SK-N-MC (cell line): ENCODE measurements at regions not wholly inside any gene's neighbourhood (a gene's known extent, or its start where the extent isn't known, plus 50 kb on each side); places are given as distances from the start of the nearest gene placed in this dataset.

Experiments
- DNase-seq: peaks from one replicate; pipeline ENCODE4 v3.0.0-alpha.2; 2011; ENCODE audit warnings: low read depth, low spot score
- H3K27ac ChIP-seq: fragments of 200-600 bp; sonication (generic); 2 replicates; pipeline ENCODE4 v1.5.1; 2016; ENCODE audit warnings: mixed run types
- H3K36me3 ChIP-seq: fragments of 200-600 bp; sonication (generic); 2 replicates; pipeline ENCODE4 v1.6.1; 2017; ENCODE audit warnings: antibody characterized with exemption, low read length, mixed read lengths; ENCODE audit not compliant: insufficient read depth
- H3K4me3 ChIP-seq: fragments of 200-600 bp; sonication (generic); 2 replicates; pipeline ENCODE4 v1.5.1; 2016
- H3K9ac ChIP-seq: fragments of 200-600 bp; sonication (generic); 2 replicates; pipeline ENCODE4 v1.8.0; 2017; ENCODE audit warnings: mixed run types, mixed read lengths; ENCODE audit not compliant: insufficient read length
- H3K9me3 ChIP-seq: fragments of 200-600 bp; sonication (generic); 2 replicates; pipeline ENCODE4 v1.6.1; 2017; ENCODE audit warnings: low read depth, mild to moderate bottlenecking, antibody characterized with exemption, low read length, moderate library complexity, mixed read lengths
- EZH2 ChIP-seq: fragments of 200-600 bp; sonication (generic); IDR thresholded peaks from one replicate; pipeline ENCODE4 v1.6.1; 2017; ENCODE audit warnings: antibody characterized with exemption
- FOXP2 ChIP-seq: optimal IDR thresholded peaks from 2 replicates; pipeline ENCODE3; 2011; ENCODE audit warnings: mild to moderate bottlenecking, moderate library complexity; ENCODE audit not compliant: insufficient read depth; ENCODE audit errors: extremely low read length, control extremely low read depth
- POLR2AphosphoS5 ChIP-seq: IDR thresholded peaks from 2 replicates; pipeline ENCODE4 v1.6.1; 2012; ENCODE audit warnings: mild to moderate bottlenecking, low read depth, low read length, borderline replicate concordance

DNA sequence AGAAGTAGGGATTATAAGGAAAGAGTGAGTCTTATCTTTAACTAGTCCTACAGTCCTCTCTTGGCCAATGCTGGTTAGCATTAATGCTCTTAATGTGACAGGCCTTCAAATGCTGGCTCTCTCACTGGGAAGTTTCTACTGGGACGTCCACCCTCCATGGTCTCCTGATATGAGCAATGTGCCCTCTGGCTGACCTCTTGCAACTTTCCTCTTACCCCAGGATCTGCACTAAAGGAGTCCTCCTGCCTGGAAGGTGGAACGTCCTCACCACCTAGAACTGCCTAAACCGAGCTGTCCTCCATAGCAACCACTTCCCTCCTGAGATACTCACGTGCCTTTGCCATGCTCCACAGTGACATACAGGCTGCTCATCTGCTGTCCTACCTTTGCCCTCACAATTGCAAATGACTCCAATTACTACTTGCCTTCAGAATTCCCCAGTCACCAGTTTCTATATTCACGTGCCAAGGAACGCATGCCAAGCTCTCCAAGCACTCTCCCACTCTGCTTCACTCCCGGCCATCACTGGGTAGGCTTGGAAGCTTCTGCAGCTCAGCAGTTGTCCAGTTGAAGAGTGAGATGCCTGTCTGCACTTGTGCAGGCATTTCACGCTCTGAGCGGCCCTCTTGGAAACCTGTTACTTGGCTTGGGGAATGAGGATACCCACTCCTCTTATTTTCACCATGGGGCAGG lies 404.7 kb downstream of the RRAGC start:
- DNase-seq = no peak
- H3K27ac ChIP-seq = no peak overlapping the region
- H3K4me3 ChIP-seq = no peak overlapping the region
- H3K9me3 ChIP-seq = no peaks in the 10 kb centered on the region
- no peaks in the 10 kb centered on the region for H3K36me3 ChIP-seq
- TF ChIP-seq POLR2AphosphoS5 (no peak), EZH2 (no peak), FOXP2 (no peak)
- H3K9ac ChIP-seq = no peak overlapping the region

DNA sequence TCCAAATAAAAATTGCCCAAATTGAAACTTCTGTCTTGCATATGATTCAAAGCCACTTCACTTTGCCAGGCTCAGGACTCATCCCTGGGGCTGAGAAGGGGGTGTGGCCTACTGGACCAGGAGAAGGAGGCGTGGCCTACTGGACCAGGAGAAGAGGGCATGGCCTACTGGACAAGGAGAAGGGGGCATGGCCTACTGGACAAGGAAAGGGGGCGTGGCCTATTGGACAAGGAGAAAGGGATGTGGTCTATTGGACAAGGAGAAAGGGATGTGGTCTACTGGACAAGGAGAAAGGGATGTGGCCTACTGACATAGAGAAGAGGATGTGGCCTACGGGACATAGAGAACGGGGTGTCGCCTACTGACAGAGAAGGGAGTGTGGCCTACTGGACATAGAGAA lies 405.3 kb downstream of the RRAGC start:
- Histone ChIP-seq H3K27ac (no peak overlapping the region), H3K9me3 (no peaks in the 10 kb centered on the region), H3K4me3 (no peak overlapping the region), H3K9ac (no peak overlapping the region), H3K36me3 (no peaks in the 10 kb centered on the region)
- no peak for DNase-seq
- TF ChIP-seq POLR2AphosphoS5 (no peak), EZH2 (no peak), FOXP2 (no peak)

DNA sequence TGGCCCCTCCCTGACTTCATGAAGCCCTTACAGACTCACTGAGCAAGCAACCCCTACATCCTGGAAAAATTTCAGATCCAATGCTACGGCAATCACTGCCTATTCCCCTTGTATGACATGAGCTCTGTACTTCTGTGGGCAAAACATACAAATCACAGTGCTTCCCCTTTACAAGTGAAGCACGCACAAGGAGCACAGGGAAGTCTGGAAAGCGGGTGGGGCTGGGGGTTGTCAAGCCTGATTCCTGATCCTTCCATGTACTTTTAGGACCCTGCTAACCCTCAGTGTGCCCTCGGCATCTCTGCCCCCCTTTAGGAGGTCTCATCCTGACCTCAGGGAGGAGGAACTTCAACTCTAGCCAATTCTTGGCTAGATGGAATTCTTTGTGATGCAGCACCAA lies 405.7 kb upstream of the POU3F1 start:
- no peaks in the 10 kb centered on the region for H3K36me3 ChIP-seq
- TF ChIP-seq POLR2AphosphoS5 = no peak
- TF ChIP-seq FOXP2 = no peak
- no peak for TF ChIP-seq EZH2
- H3K9ac ChIP-seq = no peak overlapping the region
- H3K9me3 ChIP-seq = no peaks in the 10 kb centered on the region
- no peak overlapping the region for H3K27ac ChIP-seq
- no peak overlapping the region for H3K4me3 ChIP-seq
- no peak for DNase-seq

DNA sequence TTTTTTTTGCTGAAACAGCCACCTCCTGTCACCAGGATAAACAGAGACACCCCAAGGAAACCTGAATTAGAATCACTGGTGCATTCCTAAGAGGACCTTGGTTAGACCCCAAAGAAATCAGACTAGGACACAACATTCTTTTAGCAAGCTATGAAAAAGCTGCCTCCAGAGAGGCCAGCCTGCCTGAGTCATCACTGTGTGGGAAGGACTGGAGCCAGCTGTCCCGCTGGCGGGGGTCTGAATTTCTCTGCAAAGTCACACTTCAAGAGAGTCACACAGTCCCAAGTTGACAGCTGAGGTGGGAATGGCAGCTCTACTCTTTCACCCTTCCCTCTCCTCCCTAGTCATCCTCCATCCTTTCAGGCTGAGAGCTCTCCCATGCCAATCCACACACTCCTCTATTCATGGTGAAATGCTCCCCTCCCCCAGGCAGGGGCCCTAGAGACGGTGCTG lies 405.0 kb upstream of the POU3F1 start:
- Histone ChIP-seq H3K9ac (no peak overlapping the region), H3K4me3 (no peak overlapping the region), H3K27ac (no peak overlapping the region), H3K36me3 (no peaks in the 10 kb centered on the region), H3K9me3 (no peaks in the 10 kb centered on the region)
- DNase-seq = no peak
- TF ChIP-seq POLR2AphosphoS5 = no peak
- TF ChIP-seq EZH2 = no peak
- no peak for TF ChIP-seq FOXP2

DNA sequence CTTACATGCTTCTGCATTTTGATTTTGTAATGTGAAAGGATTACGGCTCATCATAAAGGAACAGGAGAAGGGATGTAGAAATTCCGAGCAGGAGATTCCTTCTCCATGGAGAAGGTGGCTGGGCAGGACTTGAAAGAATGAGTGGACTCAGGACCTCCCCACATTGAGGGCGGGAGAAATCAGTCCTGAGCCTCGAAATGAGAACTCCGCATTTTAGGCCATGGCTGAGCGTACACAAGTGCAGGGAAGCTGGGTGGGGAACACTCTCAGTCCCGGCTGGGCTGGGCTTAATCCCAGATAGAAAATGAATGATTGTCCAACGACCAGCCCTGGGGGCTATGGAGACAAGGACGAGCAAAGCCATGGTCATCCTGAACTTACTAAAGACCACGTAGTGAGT lies 402.3 kb upstream of the POU3F1 start:
- Histone ChIP-seq H3K4me3 (no peak overlapping the region), H3K9me3 (no peaks in the 10 kb centered on the region), H3K9ac (no peak overlapping the region), H3K36me3 (no peaks in the 10 kb centered on the region), H3K27ac (no peak overlapping the region)
- TF ChIP-seq EZH2 (no peak), FOXP2 (no peak), POLR2AphosphoS5 (no peak)
- no peak for DNase-seq

DNA sequence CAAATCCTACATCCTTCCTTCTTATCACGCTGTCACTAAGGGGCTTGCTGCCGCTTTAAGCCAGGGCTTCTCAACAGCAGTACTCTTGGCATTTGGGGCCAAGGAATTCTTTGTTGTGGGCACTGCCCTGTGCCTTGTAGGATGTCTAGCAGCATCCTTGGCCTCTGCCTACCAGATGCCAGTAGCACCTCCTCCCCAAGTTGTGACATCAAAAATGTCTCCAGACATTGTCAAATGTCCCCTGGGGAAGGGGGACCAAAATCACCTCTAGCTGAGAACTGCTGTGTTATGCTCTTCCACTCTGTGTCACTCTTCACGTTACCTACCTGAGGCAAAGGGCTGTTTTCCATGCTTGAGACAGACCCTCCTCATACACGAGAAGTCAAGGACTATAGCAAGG lies 400.3 kb upstream of the POU3F1 start:
- H3K9ac ChIP-seq = no peak overlapping the region
- DNase-seq = no peak
- TF ChIP-seq POLR2AphosphoS5 = no peak
- H3K4me3 ChIP-seq = no peak overlapping the region
- H3K36me3 ChIP-seq = no peaks in the 10 kb centered on the region
- H3K9me3 ChIP-seq = no peaks in the 10 kb centered on the region
- no peak overlapping the region for H3K27ac ChIP-seq

DNA sequence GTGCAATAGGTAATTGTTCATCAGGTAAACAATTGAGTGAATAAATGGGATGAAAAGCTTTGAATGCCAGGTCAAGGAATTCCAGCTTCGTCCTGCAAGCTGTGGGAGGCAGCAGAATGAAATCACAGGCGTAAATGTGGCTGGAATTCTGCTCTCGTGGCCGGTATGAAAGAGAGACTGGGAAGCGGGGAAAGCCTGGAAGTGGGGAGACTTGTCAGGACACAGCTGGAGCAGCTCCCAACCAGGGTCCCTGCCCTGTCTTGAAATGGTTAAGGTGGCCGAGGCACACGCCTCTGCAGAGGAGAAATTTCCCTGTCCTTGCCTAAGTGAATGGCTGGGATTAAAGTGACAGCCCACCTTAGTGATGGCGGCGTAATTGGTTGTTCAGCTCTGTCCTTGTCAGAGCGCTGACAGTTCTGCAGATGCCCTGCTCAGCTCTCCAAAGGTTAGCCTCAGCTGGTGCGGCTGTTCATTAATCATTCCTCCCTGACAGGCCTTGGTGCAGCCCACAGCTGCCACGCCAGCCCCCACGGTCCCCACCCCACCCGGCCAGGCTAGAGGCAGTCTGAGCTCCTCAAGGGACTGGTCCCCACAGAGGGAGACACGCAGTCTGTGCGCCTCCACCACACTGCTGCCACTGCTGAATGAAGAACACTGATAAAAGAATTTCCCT lies 398.3 kb upstream of the POU3F1 start:
- DNase-seq = no peak
- TF ChIP-seq FOXP2 (no peak), POLR2AphosphoS5 (no peak), EZH2 (no peak)

DNA sequence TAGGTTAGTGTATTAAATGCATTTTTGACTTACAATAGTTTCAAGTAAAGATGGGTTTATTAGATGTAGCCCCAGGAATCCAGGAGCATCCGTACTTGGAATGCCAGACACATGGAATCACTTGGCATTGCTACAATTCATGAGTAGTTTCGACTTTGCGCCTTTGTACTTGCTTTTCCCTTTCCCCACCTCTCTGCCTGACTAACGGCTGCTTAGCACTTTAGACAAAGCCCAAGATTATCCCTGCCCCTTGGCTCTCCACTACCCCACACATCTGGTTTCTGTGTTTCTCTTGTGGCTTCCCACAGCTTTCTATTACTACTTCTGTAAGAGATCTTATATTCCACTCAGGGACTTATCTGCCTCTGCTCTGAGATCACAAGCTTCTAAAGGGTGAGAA lies 397.7 kb upstream of the POU3F1 start:
- H3K4me3 ChIP-seq = no peak overlapping the region
- no peaks in the 10 kb centered on the region for H3K9me3 ChIP-seq
- H3K9ac ChIP-seq = no peak overlapping the region
- no peaks in the 10 kb centered on the region for H3K36me3 ChIP-seq
- TF ChIP-seq FOXP2 (no peak), EZH2 (no peak), POLR2AphosphoS5 (no peak)
- H3K27ac ChIP-seq = no peak overlapping the region
- DNase-seq = no peak

More for the DNA sequence above, 398.3 kb upstream of the POU3F1 start:
- no peaks in the 10 kb centered on the region for H3K36me3 ChIP-seq
- no peak overlapping the region for H3K4me3 ChIP-seq
- no peak overlapping the region for H3K9ac ChIP-seq
- H3K27ac ChIP-seq = no peak overlapping the region
- no peaks in the 10 kb centered on the region for H3K9me3 ChIP-seq

DNA sequence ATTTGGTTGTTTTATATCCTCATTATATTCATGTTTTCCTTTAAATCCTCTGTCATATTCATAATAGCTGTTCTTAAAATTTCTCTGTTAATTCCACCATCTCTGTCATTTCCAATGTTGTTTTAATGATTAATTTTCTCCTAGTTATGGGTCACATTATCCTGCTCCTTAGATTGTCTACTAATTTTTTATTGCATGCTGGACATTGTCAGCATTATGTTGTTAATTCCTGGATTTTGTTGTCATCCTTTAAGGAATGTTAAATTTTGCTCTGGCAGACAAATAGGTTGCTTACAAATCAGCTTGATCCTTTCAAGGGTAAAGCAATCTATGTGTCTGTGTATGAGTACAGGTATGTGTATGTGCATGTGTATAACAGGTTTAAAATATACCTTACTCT lies 393.8 kb upstream of the POU3F1 start:
- Histone ChIP-seq H3K9ac (no peak overlapping the region), H3K9me3 (no peaks in the 10 kb centered on the region), H3K4me3 (no peak overlapping the region), H3K36me3 (no peaks in the 10 kb centered on the region), H3K27ac (no peak overlapping the region)
- DNase-seq = no peak
- TF ChIP-seq POLR2AphosphoS5 = no peak
- TF ChIP-seq EZH2 = no peak
- no peak for TF ChIP-seq FOXP2
